ENCODE measurements at regions not wholly inside any gene's neighbourhood (a gene's known extent, or its start where the extent isn't known, plus 50 kb on each side); places are given as distances from the start of the nearest gene placed in this dataset.

DNA sequence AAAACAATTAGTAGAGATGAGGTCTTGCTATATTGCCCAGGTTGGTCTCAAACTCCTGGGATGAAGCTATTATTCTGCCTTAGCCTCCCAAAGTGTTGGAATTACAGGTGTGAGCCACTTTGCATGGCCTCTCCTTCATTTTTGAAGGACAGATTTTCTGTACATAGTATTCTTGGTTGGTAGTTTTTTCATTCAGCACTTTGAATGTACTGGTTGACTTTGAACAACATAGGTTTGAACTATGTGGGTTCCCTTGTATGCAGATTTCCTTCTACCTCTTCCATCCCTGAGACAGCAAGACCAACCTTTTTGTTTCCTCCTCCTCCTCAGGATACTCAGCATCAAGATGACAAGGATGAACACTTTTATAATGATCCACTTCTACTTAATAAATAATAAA lies 436.4 kb downstream of the QKI start:
- H3K27ac ChIP-seq (ENCODE audit: low read depth, low read length) = no peak overlapping the region
- no peak overlapping the region for H3K4me2 ChIP-seq (ENCODE audit: low read length)
- Mint-ChIP-seq H3K36me3 (ENCODE audit: low read depth, unreplicated experiment) (no peaks in the 10 kb centered on the region), H3K27me3 (ENCODE audit: low read depth, unreplicated experiment) (peaks cover 9% of the 10 kb centered on the region), H3K9me3 (ENCODE audit: unreplicated experiment) (peaks cover 13% of the 10 kb centered on the region), H3K4me1 (ENCODE audit: low read depth, unreplicated experiment) (no peaks in the 10 kb centered on the region), H3K27ac (ENCODE audit: unreplicated experiment) (no peak overlapping the region), H3K4me3 (ENCODE audit: unreplicated experiment) (no peak overlapping the region)
- no peak for FAIRE-seq
- peaks cover 7% of the 10 kb centered on the region for H3K9me3 ChIP-seq (ENCODE audit: insufficient read depth, low read depth, low read length)
- H4K20me1 ChIP-seq (ENCODE audit: insufficient read depth, low read length) = no peaks in the 10 kb centered on the region
- H3K79me2 ChIP-seq (ENCODE audit: insufficient read depth, low read length) = no peaks in the 10 kb centered on the region
- DNase-seq (ENCODE audit: low read depth) = no peak
- TF ChIP-seq, protein P1, sequence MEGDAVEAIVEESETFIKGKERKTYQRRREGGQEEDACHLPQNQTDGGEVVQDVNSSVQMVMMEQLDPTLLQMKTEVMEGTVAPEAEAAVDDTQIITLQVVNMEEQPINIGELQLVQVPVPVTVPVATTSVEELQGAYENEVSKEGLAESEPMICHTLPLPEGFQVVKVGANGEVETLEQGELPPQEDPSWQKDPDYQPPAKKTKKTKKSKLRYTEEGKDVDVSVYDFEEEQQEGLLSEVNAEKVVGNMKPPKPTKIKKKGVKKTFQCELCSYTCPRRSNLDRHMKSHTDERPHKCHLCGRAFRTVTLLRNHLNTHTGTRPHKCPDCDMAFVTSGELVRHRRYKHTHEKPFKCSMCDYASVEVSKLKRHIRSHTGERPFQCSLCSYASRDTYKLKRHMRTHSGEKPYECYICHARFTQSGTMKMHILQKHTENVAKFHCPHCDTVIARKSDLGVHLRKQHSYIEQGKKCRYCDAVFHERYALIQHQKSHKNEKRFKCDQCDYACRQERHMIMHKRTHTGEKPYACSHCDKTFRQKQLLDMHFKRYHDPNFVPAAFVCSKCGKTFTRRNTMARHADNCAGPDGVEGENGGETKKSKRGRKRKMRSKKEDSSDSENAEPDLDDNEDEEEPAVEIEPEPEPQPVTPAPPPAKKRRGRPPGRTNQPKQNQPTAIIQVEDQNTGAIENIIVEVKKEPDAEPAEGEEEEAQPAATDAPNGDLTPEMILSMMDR (IDR thresholded peaks at IDR 0.05; ENCODE audit: insufficient read depth, low read depth, low read length) = no peak
- H3K36me3 ChIP-seq (ENCODE audit: insufficient read depth, low read length) = no peaks in the 10 kb centered on the region
- no peak overlapping the region for H3K9ac ChIP-seq (ENCODE audit: low read length)
- no peaks in the 10 kb centered on the region for H3K27me3 ChIP-seq (ENCODE audit: insufficient read depth, low read length)
- no peak overlapping the region for H2AFZ ChIP-seq (ENCODE audit: low read depth, low read length)
- H3K4me3 ChIP-seq (ENCODE audit: insufficient read depth, low read depth, low read length) = no peak overlapping the region
- H3K4me1 ChIP-seq (ENCODE audit: insufficient read depth, low read length) = no peaks in the 10 kb centered on the region

DNA sequence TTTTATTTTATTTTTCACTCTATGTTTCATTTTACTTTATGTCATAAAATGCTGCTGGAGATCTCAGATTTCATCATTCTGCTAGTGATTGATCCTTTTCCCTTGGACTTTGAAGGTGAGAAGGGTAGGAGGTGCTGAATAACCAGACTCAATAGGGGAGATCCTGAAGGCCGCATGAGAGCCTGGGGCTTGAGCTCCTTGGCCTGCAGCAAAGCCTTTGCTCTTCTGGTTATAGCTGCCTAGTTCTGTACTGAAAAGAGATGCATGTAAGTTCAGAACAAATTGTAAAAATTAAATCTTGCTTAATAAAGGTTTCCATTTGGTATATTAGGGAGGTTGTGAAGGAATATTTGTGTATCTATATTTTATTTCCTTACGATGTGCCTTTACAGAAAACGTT lies 430.2 kb downstream of the QKI start:
- TF ChIP-seq, protein P1 (IDR thresholded peaks at IDR 0.05; ENCODE audit: insufficient read depth, low read depth, low read length) = no peak
- TF ChIP-seq EZH2 (IDR thresholded peaks at IDR 0.05; ENCODE audit: insufficient read depth, low read length) = no peak
- Mint-ChIP-seq H3K4me3 (ENCODE audit: unreplicated experiment) (no peak overlapping the region), H3K4me1 (ENCODE audit: low read depth, unreplicated experiment) (no peaks in the 10 kb centered on the region), H3K36me3 (ENCODE audit: low read depth, unreplicated experiment) (peaks cover 2% of the 10 kb centered on the region), H3K27ac (ENCODE audit: unreplicated experiment) (no peak overlapping the region), H3K9me3 (ENCODE audit: unreplicated experiment) (peaks cover 7% of the 10 kb centered on the region), H3K27me3 (ENCODE audit: low read depth, unreplicated experiment) (no peaks in the 10 kb centered on the region)
- no peak overlapping the region for H2AFZ ChIP-seq (ENCODE audit: low read depth, low read length)
- H3K9ac ChIP-seq (ENCODE audit: low read length) = no peak overlapping the region
- H3K27me3 ChIP-seq (ENCODE audit: insufficient read depth, low read length) = no peaks in the 10 kb centered on the region
- no peak for FAIRE-seq
- H3K36me3 ChIP-seq (ENCODE audit: insufficient read depth, low read length) = no peaks in the 10 kb centered on the region
- DNase-seq (ENCODE audit: low read depth) = no peak
- no peaks in the 10 kb centered on the region for H3K4me1 ChIP-seq (ENCODE audit: insufficient read depth, low read length)
- H4K20me1 ChIP-seq (ENCODE audit: insufficient read depth, low read length) = no peaks in the 10 kb centered on the region
- H3K79me2 ChIP-seq (ENCODE audit: insufficient read depth, low read length) = no peaks in the 10 kb centered on the region
- H3K4me2 ChIP-seq (ENCODE audit: low read length) = no peak overlapping the region
- H3K4me3 ChIP-seq (ENCODE audit: insufficient read depth, low read depth, low read length) = no peak overlapping the region
- H3K27ac ChIP-seq (ENCODE audit: low read depth, low read length) = no peak overlapping the region
- H3K9me3 ChIP-seq (ENCODE audit: insufficient read depth, low read depth, low read length) = no peaks in the 10 kb centered on the region

DNA sequence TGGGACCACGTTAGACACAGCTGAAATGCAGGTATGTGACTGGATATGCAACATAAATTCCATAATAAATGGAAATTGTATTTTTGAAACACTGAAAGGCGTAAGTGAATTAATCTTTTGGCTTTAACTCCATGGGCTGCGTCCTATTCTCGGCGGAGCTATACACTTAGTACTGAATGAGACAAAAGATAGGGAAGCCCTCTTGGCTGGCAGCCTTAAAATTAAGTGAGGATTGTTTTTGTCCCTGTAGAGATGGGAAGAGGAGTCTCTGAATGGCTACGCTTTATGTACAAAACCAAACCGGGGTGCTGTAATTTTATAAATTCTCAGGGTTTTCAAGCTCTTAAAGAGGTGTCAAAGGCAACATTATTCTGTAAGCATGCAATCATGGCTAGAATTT lies 429.8 kb downstream of the QKI start:
- H3K9ac ChIP-seq (ENCODE audit: low read length) = no peak overlapping the region
- no peaks in the 10 kb centered on the region for H3K9me3 ChIP-seq (ENCODE audit: insufficient read depth, low read depth, low read length)
- no peak overlapping the region for H3K4me3 Mint-ChIP-seq (ENCODE audit: unreplicated experiment)
- DNase-seq (ENCODE audit: low read depth) = no peak
- H3K36me3 Mint-ChIP-seq (ENCODE audit: low read depth, unreplicated experiment) = peaks cover 2% of the 10 kb centered on the region
- H2AFZ ChIP-seq (ENCODE audit: low read depth, low read length) = no peak overlapping the region
- no peaks in the 10 kb centered on the region for H3K27me3 Mint-ChIP-seq (ENCODE audit: low read depth, unreplicated experiment)
- H3K27ac Mint-ChIP-seq (ENCODE audit: unreplicated experiment) = no peak overlapping the region
- H3K9me3 Mint-ChIP-seq (ENCODE audit: unreplicated experiment) = peaks cover 7% of the 10 kb centered on the region
- H4K20me1 ChIP-seq (ENCODE audit: insufficient read depth, low read length) = no peaks in the 10 kb centered on the region
- no peaks in the 10 kb centered on the region for H3K27me3 ChIP-seq (ENCODE audit: insufficient read depth, low read length)
- H3K4me1 ChIP-seq (ENCODE audit: insufficient read depth, low read length) = no peaks in the 10 kb centered on the region
- H3K27ac ChIP-seq (ENCODE audit: low read depth, low read length) = no peak overlapping the region
- H3K4me1 Mint-ChIP-seq (ENCODE audit: low read depth, unreplicated experiment) = no peaks in the 10 kb centered on the region
- H3K4me2 ChIP-seq (ENCODE audit: low read length) = no peak overlapping the region
- no peaks in the 10 kb centered on the region for H3K79me2 ChIP-seq (ENCODE audit: insufficient read depth, low read length)
- H3K4me3 ChIP-seq (ENCODE audit: insufficient read depth, low read depth, low read length) = no peak overlapping the region
- no peak for FAIRE-seq
- H3K36me3 ChIP-seq (ENCODE audit: insufficient read depth, low read length) = no peaks in the 10 kb centered on the region
- no peak for TF ChIP-seq EZH2 (IDR thresholded peaks at IDR 0.05; ENCODE audit: insufficient read depth, low read length)
- TF ChIP-seq, protein P1 (IDR thresholded peaks at IDR 0.05; ENCODE audit: insufficient read depth, low read depth, low read length) = no peak
